NT2/D1 (cell line): ENCODE measurements at regions not wholly inside any gene's neighbourhood (a gene's known extent, or its start where the extent isn't known, plus 50 kb on each side); places are given as distances from the start of the nearest gene placed in this dataset.

Source experiments
- SUZ12 ChIP-seq: IDR thresholded peaks from 2 replicates; pipeline ENCODE4 v1.6.1; 2011; ENCODE audit not compliant: insufficient read length, insufficient read depth; ENCODE audit errors: extremely low read depth
- YY1 ChIP-seq: IDR thresholded peaks from 2 replicates; pipeline ENCODE4 v1.6.1; 2011; ENCODE audit not compliant: insufficient read length, insufficient read depth
- ZNF274 ChIP-seq: IDR thresholded peaks from 2 replicates; pipeline ENCODE4 v1.6.1; 2011; ENCODE audit warnings: mild to moderate bottlenecking, low read depth, low read length

DNA sequence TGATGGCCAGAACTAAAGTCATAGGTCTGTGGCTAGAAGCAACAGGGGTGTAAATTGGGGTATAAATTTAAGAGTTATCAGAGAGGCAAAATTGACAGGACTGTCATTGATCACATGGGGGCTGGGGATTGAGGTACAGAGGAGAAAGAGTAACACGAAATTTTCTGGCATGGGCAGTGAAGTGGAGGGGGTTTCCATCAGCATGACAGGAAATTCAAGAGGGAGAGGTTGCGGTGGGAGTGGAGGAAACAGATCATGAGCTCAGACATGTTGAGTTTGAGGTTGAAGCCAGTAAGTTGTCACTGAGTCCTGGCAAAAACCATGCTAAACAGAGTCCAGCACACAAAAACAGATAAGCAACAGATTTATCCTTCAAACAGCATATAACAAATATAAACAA is 192.1 kb upstream of the TSC22D1 start:
- no peak for TF ChIP-seq SUZ12
- TF ChIP-seq YY1 = no peak
- no peak for TF ChIP-seq ZNF274
